Activated CD8-positive, alpha-beta memory T cell treated with anti-CD3 and anti-CD28 coated beads, Interleukin-2, amount 10 ng/mL, durations not matched to agents 7 days and 5 days (primary cell): ENCODE measurements at regions not wholly inside any gene's neighbourhood (a gene's known extent, or its start where the extent isn't known, plus 50 kb on each side); places are given as distances from the start of the nearest gene placed in this dataset.
"Not testable (repeated sequence)": the region's sequence is repeated elsewhere in the genome, so short reads cannot be mapped to it uniquely, and the experiment has no call there.

ENCODE experiments used
- ATAC-seq: fragments of 150-1000 bp; cut with Tn5 transposase; one replicate; pipeline ENCODE4 v1.10.0; 2021; ENCODE audit warnings: moderate library complexity
- CTCF ChIA-PET: fragments of 350-600 bp; sonication (Branson Sonifier 250); formaldehyde crosslinking; loops from one replicate; lab custom pipeline; 2021; ENCODE audit warnings: antibody characterized with exemption; lab: Charles Lee
- DNase-seq: peaks from one replicate; pipeline ENCODE4 v3.0.0-alpha.2; 2020
- H3K27ac Mint-ChIP-seq: one replicate; pipeline ENCODE4 v1.8.0; 2021; ENCODE audit warnings: mild to moderate bottlenecking, mixed read lengths
- H3K27me3 Mint-ChIP-seq: one replicate; pipeline ENCODE4 v1.8.0; 2021; ENCODE audit warnings: mixed read lengths
- H3K36me3 Mint-ChIP-seq: one replicate; pipeline ENCODE4 v1.8.0; 2021; ENCODE audit warnings: mild to moderate bottlenecking, mixed read lengths
- H3K4me1 Mint-ChIP-seq: one replicate; pipeline ENCODE4 v1.8.0; 2021; ENCODE audit warnings: mixed read lengths
- H3K4me3 Mint-ChIP-seq: one replicate; pipeline ENCODE4 v1.8.0; 2021; ENCODE audit warnings: mild to moderate bottlenecking, moderate library complexity, mixed read lengths
- H3K9me3 Mint-ChIP-seq: one replicate; pipeline ENCODE4 v1.8.0; 2022; ENCODE audit warnings: low read depth, mixed read lengths

DNA sequence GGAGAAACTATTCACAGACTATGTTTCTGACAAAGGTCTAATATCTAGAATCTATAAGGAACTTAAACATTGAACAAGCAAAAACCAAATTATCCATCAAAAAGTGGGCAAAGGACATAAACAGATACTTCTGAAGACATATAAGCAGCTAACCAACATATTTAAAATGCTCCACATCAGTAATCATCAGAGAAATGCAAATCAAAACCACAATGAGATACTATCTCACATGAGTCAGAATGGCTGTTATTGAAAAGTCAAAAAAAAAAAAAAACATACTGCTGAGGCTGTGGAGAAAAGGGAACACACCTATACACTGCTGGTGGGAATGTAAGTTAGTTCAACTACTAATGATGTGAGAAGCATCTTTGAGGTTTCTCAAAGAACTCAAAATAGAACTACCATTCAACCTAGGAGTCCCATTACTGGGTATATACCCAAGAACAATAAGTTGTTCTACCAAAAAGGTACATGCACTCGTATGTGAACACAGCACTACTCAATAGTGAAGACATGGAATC lies 220.4 kb upstream of the TFPI start:
- Mint-ChIP-seq H3K27ac (no peak overlapping the region), H3K36me3 (no peaks in the 10 kb centered on the region), H3K27me3 (no peaks in the 10 kb centered on the region), H3K4me1 (no peaks in the 10 kb centered on the region), H3K9me3 (no peaks in the 10 kb centered on the region), H3K4me3 (no peak overlapping the region)
- no peak for DNase-seq
- CTCF ChIA-PET, result no interaction called here
- no peak for ATAC-seq

DNA sequence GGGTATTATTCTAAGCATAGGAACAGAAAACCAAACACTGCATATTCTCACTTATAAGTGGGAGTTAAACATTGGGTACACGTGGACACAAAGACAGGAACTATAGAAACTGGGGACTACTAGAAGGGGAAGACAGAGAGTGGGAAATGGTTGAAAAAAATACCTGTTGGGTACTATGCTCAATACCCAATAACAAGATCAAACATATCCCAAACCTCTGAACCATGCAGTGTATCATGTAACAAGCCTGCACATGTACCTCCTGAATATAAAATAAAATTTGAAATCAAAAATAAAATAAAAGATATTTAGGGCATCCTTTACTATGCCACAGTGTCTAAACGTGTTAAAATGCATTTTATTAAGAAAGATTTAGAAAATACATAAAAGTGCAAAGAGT lies 221.0 kb upstream of the TFPI start:
- no peaks in the 10 kb centered on the region for H3K36me3 Mint-ChIP-seq
- no peak overlapping the region for H3K4me3 Mint-ChIP-seq
- no peak overlapping the region for H3K27ac Mint-ChIP-seq
- H3K4me1 Mint-ChIP-seq, result no peaks in the 10 kb centered on the region
- DNase-seq, result no peak
- no peak for ATAC-seq
- H3K27me3 Mint-ChIP-seq, result no peaks in the 10 kb centered on the region
- CTCF ChIA-PET, result no interaction called here
- H3K9me3 Mint-ChIP-seq, result no peaks in the 10 kb centered on the region

GRCh38 chr2:187775651-187776050 lies 221.4 kb upstream of the TFPI start:
- Mint-ChIP-seq H3K27me3 (no peaks in the 10 kb centered on the region), H3K4me1 (no peaks in the 10 kb centered on the region), H3K9me3 (no peaks in the 10 kb centered on the region), H3K36me3 (no peaks in the 10 kb centered on the region), H3K4me3 (no peak overlapping the region), H3K27ac (no peak overlapping the region)
- ATAC-seq, result no peak
- DNase-seq, result no peak
- CTCF ChIA-PET, result no interaction called here

DNA sequence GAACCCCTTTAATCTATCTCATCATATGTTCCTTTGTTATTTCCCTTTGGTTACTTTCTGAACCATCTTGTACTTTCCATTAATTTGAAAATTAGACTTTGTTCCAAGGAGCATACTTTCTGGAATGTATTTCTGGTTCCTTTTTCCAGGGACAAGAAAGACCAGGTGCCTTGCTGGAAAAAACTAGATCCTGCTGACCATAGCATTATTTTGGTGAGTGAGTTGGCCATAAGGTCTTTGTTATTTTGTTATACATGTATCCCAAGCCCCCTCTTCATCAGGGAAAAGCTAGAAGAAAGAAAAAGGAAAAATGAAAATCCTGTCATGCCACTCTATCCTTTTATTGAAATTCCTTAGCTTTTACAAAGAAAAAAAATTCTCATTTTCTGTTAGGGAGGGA lies 228.1 kb upstream of the TFPI start:
- peaks cover 2% of the 10 kb centered on the region for H3K9me3 Mint-ChIP-seq
- CTCF ChIA-PET, result no interaction called here
- DNase-seq (no peak), ATAC-seq (no peak)
- no peaks in the 10 kb centered on the region for H3K36me3 Mint-ChIP-seq
- H3K27me3 Mint-ChIP-seq, result no peaks in the 10 kb centered on the region
- H3K27ac Mint-ChIP-seq, result no peak overlapping the region
- H3K4me3 Mint-ChIP-seq, result no peak overlapping the region
- no peaks in the 10 kb centered on the region for H3K4me1 Mint-ChIP-seq

GRCh38 chr2:187783446-187783845 lies 229.2 kb upstream of the TFPI start:
- Mint-ChIP-seq H3K36me3 (no peaks in the 10 kb centered on the region), H3K4me1 (no peaks in the 10 kb centered on the region), H3K9me3 (peaks cover 2% of the 10 kb centered on the region), H3K27me3 (no peaks in the 10 kb centered on the region), H3K4me3 (no peak overlapping the region), H3K27ac (no peak overlapping the region)
- ATAC-seq (no peak), DNase-seq (no peak)
- CTCF ChIA-PET, result no interaction called here

DNA sequence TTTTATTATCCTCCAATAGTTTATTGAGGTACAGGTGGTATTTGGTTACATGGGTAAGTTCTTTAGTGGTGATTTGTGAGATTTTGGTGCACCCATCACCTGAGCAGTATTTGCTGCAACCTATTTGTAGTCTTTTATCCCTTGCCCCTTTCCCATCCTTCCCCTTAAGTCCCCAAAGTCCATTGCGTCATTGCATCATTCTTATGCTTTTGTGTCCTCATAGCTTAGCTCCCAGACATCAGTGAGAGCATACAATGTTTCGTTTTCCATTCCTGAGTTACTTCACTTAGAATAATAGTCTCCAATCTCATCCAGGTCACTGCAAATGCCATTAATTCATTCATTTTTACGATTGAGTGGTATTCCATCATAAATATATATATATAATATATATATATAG lies 229.9 kb upstream of the TFPI start:
- H3K9me3 Mint-ChIP-seq, DNase-seq, H3K27me3 Mint-ChIP-seq, H3K4me1 Mint-ChIP-seq, H3K4me3 Mint-ChIP-seq, CTCF ChIA-PET, H3K36me3 Mint-ChIP-seq, H3K27ac Mint-ChIP-seq, ATAC-seq: not testable (repeated sequence)

GRCh38 chr2:187799601-187800000 lies 245.4 kb upstream of the TFPI start:
- Mint-ChIP-seq H3K36me3 (no peaks in the 10 kb centered on the region), H3K27ac (no peak overlapping the region), H3K4me3 (no peak overlapping the region), H3K9me3 (peaks cover 6% of the 10 kb centered on the region), H3K27me3 (no peaks in the 10 kb centered on the region), H3K4me1 (no peaks in the 10 kb centered on the region)
- ATAC-seq (no peak), DNase-seq (no peak)
- CTCF ChIA-PET, result no interaction called here

GRCh38 chr2:187803816-187804215 lies 249.6 kb upstream of the TFPI start:
- no peak overlapping the region for H3K27ac Mint-ChIP-seq

DNA sequence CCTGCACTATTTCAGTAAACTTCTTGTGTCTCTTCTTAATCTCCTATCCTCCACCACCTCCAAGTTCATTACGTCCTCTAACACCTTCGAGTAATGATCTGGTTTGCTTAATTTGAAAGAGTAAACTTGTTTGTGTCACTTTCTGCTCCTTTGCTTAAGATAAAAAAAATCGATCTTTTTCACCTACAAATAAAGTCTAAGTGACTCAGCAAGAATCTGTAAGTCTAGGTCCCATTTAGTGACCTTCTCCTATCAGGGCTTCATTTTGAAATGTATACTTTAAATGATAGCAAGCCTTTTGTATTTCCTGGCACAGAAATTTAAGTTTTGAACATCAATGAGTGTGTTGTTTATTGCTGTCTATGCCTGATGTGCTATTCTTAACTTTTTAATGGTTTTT lies 260.9 kb upstream of the TFPI start:
- H3K27ac Mint-ChIP-seq, result no peak overlapping the region

More at GRCh38 chr2:187803816-187804215, 249.6 kb upstream of the TFPI start:
- CTCF ChIA-PET, result no interaction called here
- Mint-ChIP-seq H3K4me1 (no peaks in the 10 kb centered on the region), H3K36me3 (no peaks in the 10 kb centered on the region), H3K4me3 (no peak overlapping the region), H3K9me3 (peaks cover under 1% of the 10 kb centered on the region), H3K27me3 (no peaks in the 10 kb centered on the region)
- no peak for ATAC-seq
- DNase-seq, result no peak

DNA sequence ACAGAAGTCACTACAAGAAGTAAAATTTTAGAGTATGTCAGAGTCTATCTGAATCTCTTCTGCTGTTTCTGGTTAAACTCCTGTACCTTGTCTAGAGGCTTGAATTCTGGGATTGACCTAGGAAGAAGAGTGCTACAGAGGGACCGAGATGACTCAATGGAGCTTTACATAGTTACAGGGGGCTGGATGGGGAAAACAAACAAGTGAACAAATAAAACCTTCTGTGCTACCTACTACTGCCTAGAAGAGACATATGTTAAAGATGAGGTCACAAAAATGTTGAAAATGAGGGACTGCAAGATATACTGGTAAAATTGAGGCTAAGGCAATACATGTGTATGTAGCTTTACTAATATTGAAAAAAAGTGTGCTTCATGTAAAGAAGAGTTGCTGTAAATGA lies 265.4 kb upstream of the TFPI start:
- no peaks in the 10 kb centered on the region for H3K4me1 Mint-ChIP-seq
- CTCF ChIA-PET, result no interaction called here
- H3K27ac Mint-ChIP-seq, result no peak overlapping the region
- no peak for DNase-seq
- H3K9me3 Mint-ChIP-seq, result peaks cover under 1% of the 10 kb centered on the region
- ATAC-seq, result no peak
- H3K27me3 Mint-ChIP-seq, result no peaks in the 10 kb centered on the region
- no peaks in the 10 kb centered on the region for H3K36me3 Mint-ChIP-seq
- H3K4me3 Mint-ChIP-seq, result no peak overlapping the region

More for the DNA sequence above, 260.9 kb upstream of the TFPI start:
- DNase-seq, result no peak
- no peaks in the 10 kb centered on the region for H3K36me3 Mint-ChIP-seq
- ATAC-seq, result no peak
- CTCF ChIA-PET, result no interaction called here
- H3K9me3 Mint-ChIP-seq, result peaks cover 2% of the 10 kb centered on the region
- no peaks in the 10 kb centered on the region for H3K27me3 Mint-ChIP-seq
- no peak overlapping the region for H3K4me3 Mint-ChIP-seq
- no peaks in the 10 kb centered on the region for H3K4me1 Mint-ChIP-seq

GRCh38 chr2:187825108-187825507 lies 270.9 kb upstream of the TFPI start:
- CTCF ChIA-PET, result no interaction called here
- H3K36me3 Mint-ChIP-seq, result no peaks in the 10 kb centered on the region
- no peak for ATAC-seq
- H3K27ac Mint-ChIP-seq, result no peak overlapping the region
- DNase-seq, result no peak
- H3K4me1 Mint-ChIP-seq, result no peaks in the 10 kb centered on the region
- no peak overlapping the region for H3K4me3 Mint-ChIP-seq
- peaks cover 4% of the 10 kb centered on the region for H3K9me3 Mint-ChIP-seq
- no peaks in the 10 kb centered on the region for H3K27me3 Mint-ChIP-seq

DNA sequence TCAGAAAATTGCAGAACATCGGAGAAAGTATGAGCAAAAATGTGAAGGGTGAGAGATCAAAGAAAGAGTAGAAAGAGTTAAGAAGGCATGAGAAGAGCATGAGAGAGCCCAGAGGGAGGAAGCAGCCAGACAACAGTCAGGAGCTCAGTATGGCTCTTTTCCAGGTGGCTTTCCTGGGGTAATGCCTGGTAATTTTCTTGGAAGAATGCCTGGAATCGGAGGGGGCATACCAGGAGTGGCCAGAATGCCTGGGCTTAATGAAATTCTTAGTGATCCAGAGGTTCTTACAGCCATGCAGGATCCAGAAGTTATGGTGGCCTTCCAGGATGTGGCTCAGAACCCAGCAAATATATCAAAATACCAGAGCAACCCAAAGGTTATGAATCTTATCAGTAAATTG lies 271.8 kb upstream of the TFPI start:
- no peak overlapping the region for H3K27ac Mint-ChIP-seq
- DNase-seq (no peak), ATAC-seq (no peak)
- H3K36me3 Mint-ChIP-seq, result no peaks in the 10 kb centered on the region
- H3K4me3 Mint-ChIP-seq, result no peak overlapping the region
- no peaks in the 10 kb centered on the region for H3K27me3 Mint-ChIP-seq
- CTCF ChIA-PET, result no interaction called here
- H3K9me3 Mint-ChIP-seq, result peaks cover 4% of the 10 kb centered on the region
- no peaks in the 10 kb centered on the region for H3K4me1 Mint-ChIP-seq

DNA sequence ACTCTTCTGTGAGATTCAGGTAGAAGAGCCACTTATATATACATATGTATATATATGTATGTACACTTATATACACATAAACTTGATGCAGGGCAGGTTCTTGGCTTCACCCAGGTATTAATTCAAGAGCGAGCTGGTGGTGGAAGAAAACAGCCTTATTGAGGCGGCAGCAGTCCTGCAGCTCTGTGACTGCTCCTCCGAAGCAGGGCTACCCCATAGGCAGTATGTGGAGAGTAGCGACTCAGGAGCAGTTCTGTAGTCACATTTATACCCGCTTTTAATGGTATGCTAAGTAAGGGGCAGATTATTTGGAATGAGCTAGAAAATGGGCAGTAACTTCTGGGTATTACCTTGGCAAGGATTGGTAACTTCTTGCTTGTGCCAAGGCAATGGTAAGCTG lies 280.6 kb upstream of the TFPI start:
- CTCF ChIA-PET, result no interaction called here
- no peak for ATAC-seq

DNA sequence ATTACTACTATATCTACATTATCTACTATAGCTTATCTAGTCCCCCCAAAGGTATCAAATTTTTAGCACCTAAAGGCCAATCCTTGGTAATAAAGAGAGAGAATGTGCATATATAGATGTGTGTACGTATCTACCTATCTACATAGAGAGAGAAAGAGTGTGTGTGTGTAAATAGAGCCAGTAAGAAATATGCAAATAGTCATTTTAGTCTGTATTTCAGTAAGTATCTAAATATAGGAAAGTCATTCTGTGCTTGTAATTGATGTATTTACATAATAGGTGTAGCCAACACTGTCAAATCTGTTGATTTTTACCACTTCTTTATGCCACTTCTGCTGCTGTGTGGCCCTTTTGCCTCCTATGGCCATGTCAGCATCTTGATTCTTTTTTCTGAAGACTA lies 284.5 kb upstream of the TFPI start:
- Mint-ChIP-seq H3K9me3 (no peaks in the 10 kb centered on the region), H3K27ac (no peak overlapping the region), H3K36me3 (no peaks in the 10 kb centered on the region), H3K27me3 (no peaks in the 10 kb centered on the region), H3K4me1 (no peaks in the 10 kb centered on the region), H3K4me3 (no peak overlapping the region)
- DNase-seq (no peak), ATAC-seq (no peak)
- CTCF ChIA-PET, result no interaction called here

More for the DNA sequence above, 280.6 kb upstream of the TFPI start:
- Mint-ChIP-seq H3K4me1 (no peaks in the 10 kb centered on the region), H3K9me3 (no peaks in the 10 kb centered on the region), H3K4me3 (no peak overlapping the region), H3K36me3 (no peaks in the 10 kb centered on the region), H3K27me3 (no peaks in the 10 kb centered on the region), H3K27ac (no peak overlapping the region)
- no peak for DNase-seq

- Mint-ChIP-seq H3K9me3 (no peaks in the 10 kb centered on the region), H3K27ac (no peak overlapping the region), H3K4me1 (no peaks in the 10 kb centered on the region), H3K27me3 (no peaks in the 10 kb centered on the region), H3K36me3 (no peaks in the 10 kb centered on the region), H3K4me3 (no peak overlapping the region)
- CTCF ChIA-PET, result interaction anchor here (0.9 kb wide), 1 partner anchor 261 kb away, joined by 3 read pairs; no protein-coding TSS in a partner anchor
- DNase-seq (no peak), ATAC-seq (no peak)
These were observed 288.1 kb upstream of the TFPI start for GRCh38 chr2:187842315-187842714.
